Panc1 (cell line): ENCODE measurements at regions not wholly inside any gene's neighbourhood (a gene's known extent, or its start where the extent isn't known, plus 50 kb on each side); places are given as distances from the start of the nearest gene placed in this dataset.

Experiments
- ATAC-seq: fragments of 200-7000 bp; cut with Tn5 transposase; 2 replicates; pipeline ENCODE4 v1.9.1; 2020; ENCODE audit warnings: mild to moderate bottlenecking, moderate library complexity
- BruUV-seq: library from RNA; stranded (reverse); fragments of 400-500 nt; replicated peaks from 2 replicates; lab custom pipeline; 2021; lab: Mats Ljungman, UMichigan
- CTCF ChIA-PET: fragments of 300-600 bp; sonication (Branson Sonifier 250); formaldehyde crosslinking; loops from one replicate; lab custom pipeline; 2022; ENCODE audit warnings: antibody characterized with exemption; lab: Charles Lee
- POLR2A ChIA-PET: fragments of 300-600 bp; sonication (Branson Sonifier 250); formaldehyde crosslinking; loops from one replicate; lab custom pipeline; 2022; ENCODE audit warnings: antibody characterized with exemption; lab: Charles Lee
- DNase-seq: peaks from one replicate; pipeline ENCODE4 v3.0.0-alpha.2; 2010; ENCODE audit warnings: low read depth, low spot score
- H3K27ac ChIP-seq: 2 replicates; pipeline ENCODE4 v1.5.1; 2011; ENCODE audit warnings: mild to moderate bottlenecking, low read length, inconsistent platforms
- H3K27me3 ChIP-seq: fragments of 200-500 bp; sonication (Bioruptor generic); 2 replicates; pipeline ENCODE4 v1.6.0; 2014; ENCODE audit warnings: low read length, inconsistent platforms; ENCODE audit not compliant: control insufficient read depth, insufficient read depth
- H3K36me3 ChIP-seq: fragments of 200-500 bp; sonication (Bioruptor generic); 2 replicates; pipeline ENCODE4 v1.5.1; 2014; ENCODE audit warnings: inconsistent platforms, mild to moderate bottlenecking, low read length, moderate library complexity; ENCODE audit not compliant: control insufficient read depth, insufficient read depth
- H3K4me1 ChIP-seq: 2 replicates; pipeline ENCODE4 v1.5.1; 2011; ENCODE audit warnings: inconsistent platforms, mild to moderate bottlenecking, low read length, moderate library complexity; ENCODE audit not compliant: control insufficient read depth, insufficient read depth
- H3K4me3 ChIP-seq, 2 experiments: 2 replicates each; pipeline ENCODE4 v1.5.1; 2011 to 2012; ENCODE audit warnings: low read depth in 2 of 2, low read length in 2 of 2, mild to moderate bottlenecking in 2 of 2, inconsistent platforms in 1 of 2, moderate library complexity in 1 of 2
- H3K9me3 ChIP-seq: fragments of 200-500 bp; sonication (Bioruptor generic); 2 replicates; pipeline ENCODE4 v1.5.1; 2014; ENCODE audit warnings: low read depth, mild to moderate bottlenecking, inconsistent platforms, low read length, moderate library complexity; ENCODE audit not compliant: control insufficient read depth, insufficient read depth
- CTCF ChIP-seq: fragments of 450-650 bp; IDR thresholded peaks from 2 replicates; pipeline ENCODE4 v1.5.1; 2017; ENCODE audit warnings: mild to moderate bottlenecking
- POLR2AphosphoS5 ChIP-seq: IDR thresholded peaks from 2 replicates; pipeline ENCODE4 v1.6.1; 2012; ENCODE audit warnings: mild to moderate bottlenecking, low read depth, low read length, moderate library complexity
- REST ChIP-seq, 2 experiments: IDR thresholded peaks; 2 replicates each; pipeline ENCODE4 v1.6.1; 2011 to 2012; ENCODE audit warnings: low read depth in 2 of 2, control low read depth in 1 of 2, low read length in 1 of 2, mild to moderate bottlenecking in 1 of 2, moderate library complexity in 1 of 2; ENCODE audit not compliant: insufficient read depth in 1 of 2
- SIN3A ChIP-seq: IDR thresholded peaks from 2 replicates; pipeline ENCODE4 v1.6.1; 2012; ENCODE audit warnings: low read depth, mild to moderate bottlenecking, low read length, moderate library complexity, borderline replicate concordance; ENCODE audit not compliant: insufficient read depth
- TCF7L2 ChIP-seq: IDR thresholded peaks from 2 replicates; pipeline ENCODE4 v1.6.1; 2011; ENCODE audit warnings: mild to moderate bottlenecking, low read depth, low read length, inconsistent platforms
- in situ Hi-C: cut with HindIII; loops from 2 replicates; pipeline ENCODE4 v1.10.0; 2016; ENCODE audit warnings: low sequenced_read_pairs, low pct_unique_long_range_greater_than_20kb
- intact Hi-C: fragments of 100-400 bp; cut with micrococcal nuclease; formaldehyde crosslinking; loops from one replicate; pipeline ENCODE4 v1.10.0; 2022; ENCODE audit not compliant: unreplicated experiment

GRCh38 chr2:18110222-18110621, 231.8 kb downstream of the KCNS3 start:
- ChIA-PET POLR2A (no interaction called here), CTCF (no interaction called here)
- no TSS peak for BruUV-seq
- no peak overlapping the region for H3K4me3 ChIP-seq
- H3K27me3 ChIP-seq, result no peaks in the 10 kb centered on the region
- H3K9me3 ChIP-seq, result no peaks in the 10 kb centered on the region
- no peaks in the 10 kb centered on the region for H3K4me1 ChIP-seq
- DNase-seq (no peak), ATAC-seq (no peak)
- no peak overlapping the region for H3K27ac ChIP-seq
- TF ChIP-seq TCF7L2 (no peak), POLR2AphosphoS5 (no peak), REST (IDR thresholded peaks at IDR 0.05; ENCODE audit: insufficient read depth in 1 of 2, low read depth in 2 of 2, low read length in 1 of 2) (no peak), CTCF (no peak), SIN3A (no peak)
- in situ Hi-C loops (no loop called here), intact Hi-C loops (no loop called here)
- H3K36me3 ChIP-seq, result no peaks in the 10 kb centered on the region

GRCh38 chr2:18106841-18107240, 228.4 kb downstream of the KCNS3 start:
- BruUV-seq, result no TSS peak
- intact Hi-C loops (no loop called here), in situ Hi-C loops (no loop called here)
- no peaks in the 10 kb centered on the region for H3K36me3 ChIP-seq
- H3K4me3 ChIP-seq, result no peak overlapping the region
- ATAC-seq (no peak), DNase-seq (no peak)
- no peak for TF ChIP-seq SIN3A
- TF ChIP-seq POLR2AphosphoS5, result no peak
- no peak for TF ChIP-seq TCF7L2
- TF ChIP-seq REST (IDR thresholded peaks at IDR 0.05; ENCODE audit: insufficient read depth in 1 of 2, low read depth in 2 of 2, low read length in 1 of 2), result no peak
- H3K4me1 ChIP-seq, result no peaks in the 10 kb centered on the region
- ChIA-PET CTCF (no interaction called here), POLR2A (no interaction called here)
- H3K27ac ChIP-seq, result no peak overlapping the region
- no peaks in the 10 kb centered on the region for H3K27me3 ChIP-seq
- no peaks in the 10 kb centered on the region for H3K9me3 ChIP-seq
